ENCODE measurements at regions not wholly inside any gene's neighbourhood (a gene's known extent, or its start where the extent isn't known, plus 50 kb on each side); places are given as distances from the start of the nearest gene placed in this dataset.

DNA sequence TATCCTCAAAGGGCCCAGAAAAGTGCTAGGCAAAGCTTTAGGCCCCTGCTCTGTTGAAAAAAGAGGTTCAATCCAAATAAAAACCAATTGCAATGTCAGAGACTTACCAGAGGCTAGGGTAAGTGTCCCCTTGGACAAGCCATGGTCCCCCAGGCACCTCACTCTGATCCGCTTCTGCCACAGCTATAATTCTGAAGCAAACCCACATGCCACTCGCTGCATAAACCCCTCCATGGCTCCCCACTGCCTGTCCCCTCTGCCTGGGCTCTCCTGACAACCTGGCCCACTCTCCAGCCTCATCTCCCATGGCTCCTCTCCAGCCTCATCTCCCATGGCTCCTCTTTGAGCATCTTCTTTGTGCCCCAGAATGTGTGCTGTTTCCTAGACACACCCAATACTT, 169.6 kb upstream of the TLE3 start:
- TF ChIP-seq POLR2AphosphoS5 (IDR thresholded peaks at IDR 0.05; ENCODE audit: insufficient read depth in 1 of 2, low read depth in 1 of 2) = no peak
- no peak for TF ChIP-seq POLR2A (IDR thresholded peaks at IDR 0.05)
- TF ChIP-seq, protein P1, sequence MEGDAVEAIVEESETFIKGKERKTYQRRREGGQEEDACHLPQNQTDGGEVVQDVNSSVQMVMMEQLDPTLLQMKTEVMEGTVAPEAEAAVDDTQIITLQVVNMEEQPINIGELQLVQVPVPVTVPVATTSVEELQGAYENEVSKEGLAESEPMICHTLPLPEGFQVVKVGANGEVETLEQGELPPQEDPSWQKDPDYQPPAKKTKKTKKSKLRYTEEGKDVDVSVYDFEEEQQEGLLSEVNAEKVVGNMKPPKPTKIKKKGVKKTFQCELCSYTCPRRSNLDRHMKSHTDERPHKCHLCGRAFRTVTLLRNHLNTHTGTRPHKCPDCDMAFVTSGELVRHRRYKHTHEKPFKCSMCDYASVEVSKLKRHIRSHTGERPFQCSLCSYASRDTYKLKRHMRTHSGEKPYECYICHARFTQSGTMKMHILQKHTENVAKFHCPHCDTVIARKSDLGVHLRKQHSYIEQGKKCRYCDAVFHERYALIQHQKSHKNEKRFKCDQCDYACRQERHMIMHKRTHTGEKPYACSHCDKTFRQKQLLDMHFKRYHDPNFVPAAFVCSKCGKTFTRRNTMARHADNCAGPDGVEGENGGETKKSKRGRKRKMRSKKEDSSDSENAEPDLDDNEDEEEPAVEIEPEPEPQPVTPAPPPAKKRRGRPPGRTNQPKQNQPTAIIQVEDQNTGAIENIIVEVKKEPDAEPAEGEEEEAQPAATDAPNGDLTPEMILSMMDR (IDR thresholded peaks at IDR 0.05) = no peak
- no peaks in the 10 kb centered on the region for H3K27me3 ChIP-seq
- H3K4me1 ChIP-seq = peaks cover 64% of the 10 kb centered on the region
- DNase-seq (ENCODE audit: extremely low spot score in 2 of 2) = no peak
- H3K9me3 ChIP-seq = no peaks in the 10 kb centered on the region
- peak overlapping the region; percentile 53 for H3K27ac ChIP-seq
- intact Hi-C loops (cut with DNase I) = loop anchor here (2.0 to 5.0 kb wide), 2 partner anchors 169 to 215 kb away; no protein-coding TSS in a partner anchor
- H3K4me3 ChIP-seq = no peak overlapping the region
- H3K36me3 ChIP-seq = no peaks in the 10 kb centered on the region

DNA sequence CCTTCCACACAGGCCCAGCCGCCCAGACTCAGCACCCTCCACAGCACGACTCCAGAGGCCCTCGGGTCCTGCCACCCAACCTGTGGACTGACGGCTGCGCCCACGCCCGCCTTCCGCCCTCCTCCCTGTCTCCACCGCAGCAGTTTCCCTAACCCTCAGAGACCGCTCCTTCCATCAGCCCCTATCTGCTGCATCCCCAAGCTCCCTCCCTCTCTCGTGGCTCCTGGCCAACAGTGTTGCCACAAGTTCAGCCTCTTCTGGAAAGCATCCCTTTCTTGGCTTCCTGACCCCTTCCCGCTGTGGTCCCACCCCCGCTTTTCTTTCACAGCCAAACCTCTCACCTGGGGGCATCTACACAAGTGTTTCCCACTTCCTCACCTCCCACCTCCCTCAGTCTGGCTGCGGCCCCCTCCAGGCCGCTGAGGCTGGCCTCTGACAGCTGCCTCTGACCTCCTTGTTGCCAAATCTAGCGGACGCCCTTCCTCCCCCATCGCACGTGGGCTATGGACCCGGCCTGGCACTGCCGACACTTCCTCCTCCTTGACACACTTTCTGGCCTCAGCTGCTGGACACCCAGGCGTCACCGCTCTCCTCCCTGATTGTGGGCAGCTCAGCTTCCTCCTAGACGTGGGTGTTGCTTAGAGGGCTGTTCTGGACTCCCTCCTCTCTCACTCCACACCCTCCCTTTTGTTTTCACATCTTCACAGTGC, 168.8 kb upstream of the TLE3 start:
- H3K9me3 ChIP-seq = no peaks in the 10 kb centered on the region
- no peaks in the 10 kb centered on the region for H3K27me3 ChIP-seq
- H3K4me3 ChIP-seq = no peak overlapping the region
- intact Hi-C loops (cut with DNase I) = loop anchor here (2.0 to 5.0 kb wide), 2 partner anchors 168 to 216 kb away; no protein-coding TSS in a partner anchor
- peak in 1 of 2 donors; percentile 93 for DNase-seq (ENCODE audit: extremely low spot score in 2 of 2)
- no peaks in the 10 kb centered on the region for H3K36me3 ChIP-seq
- peak overlapping the region; percentile 53 for H3K27ac ChIP-seq
- H3K4me1 ChIP-seq = peaks cover 57% of the 10 kb centered on the region
- TF ChIP-seq POLR2A (IDR thresholded peaks at IDR 0.05) (no peak), POLR2AphosphoS5 (IDR thresholded peaks at IDR 0.05; ENCODE audit: insufficient read depth in 1 of 2, low read depth in 1 of 2) (peak in 1 of 2 donors; percentile 80)

DNA sequence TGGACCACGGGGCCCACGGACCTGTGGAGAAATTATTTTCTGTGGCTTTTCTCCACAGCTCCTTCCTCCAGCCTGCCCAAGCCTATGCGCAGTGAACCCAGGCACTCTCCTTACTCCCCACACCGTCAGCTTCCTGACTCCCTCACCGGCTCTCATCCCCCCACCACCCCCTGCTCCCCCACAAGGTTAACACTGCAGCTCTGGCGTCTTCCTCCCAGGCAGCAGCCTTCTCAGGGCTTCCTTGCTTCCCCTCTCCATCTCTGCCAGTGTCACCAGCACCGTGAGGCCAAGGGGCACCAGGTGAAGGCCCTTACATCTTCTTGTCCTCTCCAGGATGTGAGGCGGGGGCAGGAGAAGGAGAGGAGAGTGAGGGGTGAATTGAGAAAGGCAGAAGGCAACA, 168.3 kb upstream of the TLE3 start:
- Histone ChIP-seq H3K4me3 (no peak overlapping the region), H3K4me1 (peaks cover 52% of the 10 kb centered on the region), H3K36me3 (no peaks in the 10 kb centered on the region), H3K27me3 (no peaks in the 10 kb centered on the region), H3K27ac (no peak overlapping the region), H3K9me3 (no peaks in the 10 kb centered on the region)
- intact Hi-C loops (cut with DNase I) = loop anchor here (2.0 to 5.0 kb wide), 2 partner anchors 167 to 216 kb away; no protein-coding TSS in a partner anchor
- DNase-seq (ENCODE audit: extremely low spot score in 2 of 2) = no peak
- no peak for TF ChIP-seq POLR2A (IDR thresholded peaks at IDR 0.05)
- TF ChIP-seq, protein P1 (IDR thresholded peaks at IDR 0.05) = no peak
- no peak for TF ChIP-seq POLR2AphosphoS5 (IDR thresholded peaks at IDR 0.05; ENCODE audit: insufficient read depth in 1 of 2, low read depth in 1 of 2)

DNA sequence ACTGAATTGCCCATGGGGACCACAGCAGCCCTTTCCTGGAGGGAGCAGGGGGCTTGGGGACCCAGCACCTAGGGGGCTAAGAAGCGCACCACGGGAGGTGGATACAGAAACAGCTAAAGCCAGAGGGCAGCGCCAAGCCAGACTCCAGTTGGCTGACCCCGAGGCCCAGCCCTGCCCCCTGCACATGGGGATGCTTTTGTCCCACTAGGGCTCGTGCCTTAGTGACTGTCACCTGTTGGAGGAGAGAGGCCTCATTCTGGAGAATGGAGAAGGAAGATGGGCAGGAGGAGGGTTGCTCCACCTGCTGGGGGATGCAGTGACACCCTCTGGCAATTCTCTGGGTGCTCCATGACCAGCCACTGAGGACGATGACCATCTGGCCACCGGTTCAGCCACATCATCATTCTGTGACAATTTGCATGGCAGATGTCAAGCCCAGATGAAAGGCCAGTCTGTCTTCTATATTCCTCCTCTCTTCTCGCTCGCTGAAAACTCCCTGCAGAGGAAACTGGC, 167.8 kb upstream of the TLE3 start:
- intact Hi-C loops (cut with DNase I) = loop anchor here (5.0 kb wide), 1 partner anchor 217 kb away; no protein-coding TSS in a partner anchor
- H3K27me3 ChIP-seq = no peaks in the 10 kb centered on the region
- peaks cover 47% of the 10 kb centered on the region for H3K4me1 ChIP-seq
- H3K36me3 ChIP-seq = no peaks in the 10 kb centered on the region
- TF ChIP-seq POLR2AphosphoS5 (IDR thresholded peaks at IDR 0.05; ENCODE audit: insufficient read depth in 1 of 2, low read depth in 1 of 2) (no peak), POLR2A (IDR thresholded peaks at IDR 0.05) (no peak)
- TF ChIP-seq, protein P1 (IDR thresholded peaks at IDR 0.05) = no peak
- no peak overlapping the region for H3K27ac ChIP-seq
- H3K9me3 ChIP-seq = no peaks in the 10 kb centered on the region
- no peak for DNase-seq (ENCODE audit: extremely low spot score in 2 of 2)
- no peak overlapping the region for H3K4me3 ChIP-seq

DNA sequence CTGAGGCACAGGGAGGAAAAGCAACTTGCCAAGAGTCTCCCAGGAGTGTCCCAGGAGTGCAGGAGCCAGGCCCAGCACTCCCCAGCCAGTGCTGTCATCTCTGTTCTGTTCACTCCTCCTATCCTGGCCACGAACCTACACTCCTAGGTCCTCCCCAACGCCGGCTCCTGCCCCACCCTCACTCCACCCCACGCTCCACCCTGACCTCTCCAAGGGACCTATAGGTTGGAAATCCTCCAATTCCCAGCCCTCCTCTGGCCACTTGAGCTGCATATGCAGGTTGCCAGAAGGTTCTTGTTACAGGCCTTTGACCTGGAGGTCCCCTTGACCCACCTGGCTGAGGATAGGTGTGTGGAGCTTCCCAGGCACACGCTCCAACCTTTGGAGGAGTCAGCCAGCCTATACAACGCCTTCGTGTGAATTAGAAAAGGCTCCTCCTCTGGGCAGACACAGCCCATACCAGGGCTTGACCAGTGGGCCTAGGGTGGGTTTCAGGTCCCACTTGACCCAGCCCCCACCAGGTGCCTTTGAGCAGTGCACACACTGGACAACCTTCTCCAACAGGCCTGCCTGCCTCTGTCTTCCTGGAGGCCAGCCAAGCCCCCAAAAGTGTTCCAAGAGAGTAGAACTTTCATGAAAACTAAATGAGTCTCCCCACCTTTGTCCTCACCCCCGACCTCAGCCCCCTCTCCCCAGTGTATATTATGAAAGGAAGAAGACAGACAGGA, 167.2 kb upstream of the TLE3 start:
- no peak overlapping the region for H3K4me3 ChIP-seq
- TF ChIP-seq, protein P1 (IDR thresholded peaks at IDR 0.05) = no peak
- no peak for TF ChIP-seq POLR2AphosphoS5 (IDR thresholded peaks at IDR 0.05; ENCODE audit: insufficient read depth in 1 of 2, low read depth in 1 of 2)
- no peak overlapping the region for H3K27ac ChIP-seq
- H3K4me1 ChIP-seq = peaks cover 41% of the 10 kb centered on the region
- intact Hi-C loops (cut with DNase I) = loop anchor here (5.0 kb wide), 1 partner anchor 217 kb away; no protein-coding TSS in a partner anchor
- no peak for DNase-seq (ENCODE audit: extremely low spot score in 2 of 2)
- no peaks in the 10 kb centered on the region for H3K27me3 ChIP-seq
- H3K36me3 ChIP-seq = no peaks in the 10 kb centered on the region
- no peaks in the 10 kb centered on the region for H3K9me3 ChIP-seq
